Stimulated activated CD4-positive, alpha-beta T cell treated with anti-CD3 and anti-CD28 coated beads, Interleukin-1b, Interleukin-23, amount 100 ng/mL, for 24 hours (primary cell): ENCODE measurements at regions not wholly inside any gene's neighbourhood (a gene's known extent, or its start where the extent isn't known, plus 50 kb on each side); places are given as distances from the start of the nearest gene placed in this dataset.
"Not testable (repeated sequence)": the region's sequence is repeated elsewhere in the genome, so short reads cannot be mapped to it uniquely, and the experiment has no call there.

ENCODE experiments used
- DNase-seq, 4 experiments: peaks; one replicate each; pipeline ENCODE4 v3.0.0-alpha.2; 2020; ENCODE audit warnings: low read depth in 4 of 4, low spot score in 1 of 4

DNA sequence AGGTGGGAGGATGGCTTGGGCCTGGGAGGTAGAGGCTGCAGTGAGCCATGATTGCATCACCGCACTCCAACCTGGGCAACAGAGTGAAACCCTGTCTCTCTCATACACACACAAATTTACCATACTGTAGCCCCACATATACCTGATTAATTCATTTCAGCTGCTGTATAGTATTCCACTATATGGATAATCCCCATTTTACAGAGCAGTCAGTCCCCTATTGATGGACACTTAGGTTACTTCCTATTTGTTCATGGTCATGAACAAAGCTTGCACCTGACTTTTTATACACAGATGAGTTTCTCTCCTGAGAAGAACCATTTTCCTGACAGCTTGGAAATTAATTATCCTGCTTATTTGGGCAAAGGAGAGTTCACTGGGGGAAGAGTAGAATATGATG is 59.2 kb downstream of the EMX2 start:
- DNase-seq = no peak

DNA sequence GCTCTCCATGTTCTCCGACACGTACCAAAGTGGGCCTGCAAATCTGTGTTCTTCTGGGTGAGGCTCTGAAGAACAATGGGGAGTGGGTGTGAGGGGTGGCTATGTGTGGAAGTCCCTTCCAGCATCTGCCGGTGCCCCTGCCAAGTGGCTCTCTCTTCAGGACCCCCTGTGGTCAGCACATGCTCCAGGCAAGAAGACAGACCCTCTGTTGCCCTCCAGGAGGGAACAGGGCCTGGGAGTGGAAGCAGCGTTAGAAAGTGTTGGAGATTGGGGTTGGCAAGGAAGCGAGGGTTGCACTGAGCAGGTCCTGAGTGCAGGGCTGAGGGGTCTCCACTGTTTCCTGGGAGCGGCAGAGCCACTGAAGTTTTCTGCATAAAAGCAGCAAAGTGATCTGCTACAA is 60.5 kb downstream of the EMX2 start:
- DNase-seq = no peak

DNA sequence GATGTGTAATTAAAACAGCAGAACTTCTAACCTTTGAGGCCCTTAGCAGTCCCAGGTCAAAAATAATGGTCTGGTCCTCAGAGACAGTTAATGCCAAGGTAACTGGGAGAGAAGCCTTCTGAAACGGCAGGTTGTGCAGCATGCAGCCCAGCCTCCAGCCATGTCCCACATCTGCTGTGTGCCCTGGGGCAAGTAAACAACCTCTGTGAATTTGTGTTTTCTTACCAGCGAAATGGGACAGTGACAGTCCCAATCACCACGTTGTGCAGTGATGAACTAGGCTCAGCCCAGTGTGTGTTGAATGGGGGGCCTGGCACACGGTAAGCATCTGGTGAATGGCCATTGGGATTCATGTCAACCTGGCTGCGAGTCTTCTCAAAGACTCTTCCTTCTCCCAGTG is 61.2 kb downstream of the EMX2 start:
- DNase-seq = no peak

DNA sequence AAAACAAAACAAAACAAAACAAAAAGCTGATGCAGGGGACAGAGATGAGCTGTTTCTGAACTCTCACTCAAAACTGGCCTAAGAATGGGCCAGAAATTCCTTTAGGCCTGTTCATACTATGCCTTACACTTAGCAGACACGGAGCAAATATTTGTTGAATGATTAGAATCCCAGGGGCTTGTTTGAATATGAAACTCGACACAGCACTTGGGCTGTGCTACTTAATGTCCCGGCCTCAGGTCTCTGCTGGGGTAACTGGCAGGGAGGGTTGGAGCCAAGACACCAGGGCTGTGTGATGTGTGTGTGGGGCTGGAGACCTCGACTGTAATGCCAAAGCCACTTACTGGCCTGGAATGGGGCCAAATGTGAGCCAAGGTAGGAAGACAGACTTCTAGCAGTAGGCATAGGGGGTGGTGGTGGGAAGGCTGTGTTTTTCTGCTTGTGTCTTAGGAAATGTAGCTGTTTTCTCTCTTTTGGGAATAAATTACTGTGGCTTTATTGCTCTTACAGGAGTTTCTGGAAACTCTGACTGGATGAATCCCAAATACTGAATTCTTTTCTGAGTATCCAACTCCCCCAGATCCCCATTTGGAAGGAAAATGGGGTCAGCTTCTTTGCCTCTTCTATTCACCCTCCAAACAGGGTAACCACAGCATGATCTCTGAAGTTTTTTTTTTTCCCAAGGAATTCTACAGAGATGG is 66.7 kb downstream of the EMX2 start:
- DNase-seq = no peak

DNA sequence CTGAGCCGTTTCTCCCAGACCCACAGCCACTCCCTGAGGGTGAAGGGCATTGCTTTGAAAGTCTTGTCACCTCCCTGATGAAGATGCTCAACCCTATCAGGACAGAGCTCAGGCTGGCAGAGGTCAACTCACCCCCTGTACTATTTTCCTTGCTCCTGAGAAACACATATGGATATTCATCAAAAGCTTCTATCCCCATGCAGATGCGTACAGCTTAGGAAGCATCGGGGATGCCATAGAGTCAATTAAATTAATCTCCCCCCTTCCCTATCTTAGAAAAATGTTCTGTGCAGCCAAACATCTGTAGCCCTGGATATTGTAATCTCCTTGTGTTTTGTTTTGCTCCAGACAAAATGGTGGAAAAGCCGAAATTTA is 67.2 kb downstream of the EMX2 start:
- no peak for DNase-seq

DNA sequence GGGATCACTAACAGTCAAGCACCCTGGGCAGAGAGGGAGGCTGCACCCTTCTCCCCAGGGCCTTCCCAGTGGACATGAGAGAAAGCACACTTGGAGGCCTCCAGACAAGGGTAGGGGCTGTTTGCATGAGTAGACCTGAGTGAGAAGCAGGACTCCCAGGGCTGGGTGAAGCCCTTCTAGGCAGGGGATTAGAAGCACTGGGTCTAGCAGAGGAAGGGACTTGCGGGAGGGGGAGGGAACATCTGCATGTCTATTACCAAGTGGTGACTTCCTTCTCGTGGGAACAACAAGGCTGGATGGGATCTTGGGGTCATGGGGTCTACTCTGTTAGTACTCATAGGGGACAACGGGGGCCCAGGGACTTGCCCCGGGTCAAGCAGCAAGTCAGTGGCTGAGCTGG is 67.8 kb downstream of the EMX2 start:
- no peak for DNase-seq

DNA sequence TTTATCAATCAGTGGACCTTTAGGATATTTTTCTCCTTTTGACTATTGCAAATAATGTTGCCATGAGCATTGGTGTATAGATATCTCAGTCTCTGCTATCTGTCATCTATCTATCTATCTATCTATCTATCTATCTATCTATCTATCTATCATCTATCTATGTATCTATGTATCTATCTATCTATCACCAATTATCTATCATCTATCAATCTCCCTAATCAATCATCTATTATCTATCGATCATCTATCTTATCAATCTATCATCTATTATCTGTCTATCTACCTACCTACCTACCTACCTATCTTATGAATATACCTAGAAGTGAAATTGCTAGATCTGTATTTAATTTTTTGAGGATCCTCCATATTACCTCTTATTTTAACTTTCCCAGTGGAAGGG is 69.6 kb downstream of the EMX2 start:
- no peak for DNase-seq

DNA sequence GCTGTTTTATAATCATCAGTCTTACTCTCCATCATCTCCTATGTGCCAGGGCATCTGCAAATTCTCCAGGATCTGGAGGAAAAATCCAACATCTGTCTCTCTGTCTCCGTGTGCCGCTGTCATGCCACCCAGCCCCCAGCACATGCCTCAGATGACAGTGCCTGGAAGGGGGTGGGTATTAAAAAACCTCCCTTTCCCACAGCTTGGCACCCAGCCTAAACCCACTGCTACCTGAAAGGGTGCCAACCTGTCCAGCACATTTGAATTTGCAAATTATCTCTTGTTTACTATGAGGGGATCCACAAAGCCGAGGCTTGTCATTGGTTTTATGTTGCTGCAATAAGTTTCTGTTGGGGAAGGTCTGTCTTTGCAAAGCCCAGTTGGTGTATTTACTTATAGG is 73.1 kb downstream of the EMX2 start:
- no peak for DNase-seq

DNA sequence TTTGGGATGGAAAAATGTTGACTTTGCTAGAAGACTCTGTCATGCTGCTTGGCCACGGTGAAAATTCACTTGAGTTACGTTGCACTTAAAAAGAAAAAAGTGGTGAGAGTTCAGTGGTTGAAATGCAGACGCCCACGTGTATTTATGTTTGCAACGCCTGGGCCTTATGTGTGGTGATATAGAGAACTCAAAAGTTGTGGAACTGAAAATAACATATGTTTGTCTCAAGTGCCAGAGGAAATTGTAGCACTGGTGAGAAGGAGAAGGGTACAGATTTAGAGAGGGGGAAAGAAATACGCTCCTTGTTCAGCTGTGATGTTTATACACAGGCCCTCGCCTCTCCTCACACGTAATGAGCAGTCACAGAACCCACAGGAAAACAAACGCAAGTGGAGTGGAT is 73.6 kb downstream of the EMX2 start:
- no peak for DNase-seq

DNA sequence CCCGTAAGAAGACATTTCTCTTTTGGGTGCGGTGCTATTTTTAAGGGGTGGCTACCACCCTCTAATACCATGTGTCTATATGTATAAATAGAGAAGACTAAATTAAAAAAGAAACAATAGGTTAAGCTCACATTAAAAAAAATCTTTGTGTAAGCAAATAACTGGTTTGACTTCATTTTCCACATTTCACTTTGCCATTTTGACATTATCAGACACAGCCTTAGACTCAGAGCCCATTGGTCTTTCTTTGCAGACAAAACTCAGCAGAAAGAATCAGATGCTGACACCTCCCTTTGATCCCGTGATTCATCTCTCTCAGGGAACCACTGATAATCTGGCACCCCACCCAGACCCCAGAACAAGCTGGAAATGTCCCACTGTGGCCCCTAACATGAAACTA is 74.5 kb downstream of the EMX2 start:
- no peak for DNase-seq

DNA sequence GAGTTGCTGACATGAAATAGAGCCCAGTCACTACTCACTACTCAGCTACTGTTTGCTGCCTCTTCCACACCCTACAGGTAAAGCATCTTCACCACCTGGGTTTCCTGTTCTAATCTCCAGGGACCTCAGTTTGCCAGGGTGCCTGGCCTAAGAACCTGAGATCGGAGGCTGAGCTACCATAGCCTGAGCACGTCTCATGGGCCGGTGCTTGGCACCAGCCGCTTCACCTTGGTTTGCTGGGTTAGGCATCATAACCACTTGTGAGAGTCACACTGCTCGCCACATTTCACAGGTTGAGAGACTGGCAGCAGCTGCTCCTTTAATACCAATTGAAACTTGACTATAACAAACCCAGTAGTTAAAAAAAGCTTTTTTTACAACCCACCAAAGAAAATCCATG is 75.1 kb downstream of the EMX2 start:
- no peak for DNase-seq

DNA sequence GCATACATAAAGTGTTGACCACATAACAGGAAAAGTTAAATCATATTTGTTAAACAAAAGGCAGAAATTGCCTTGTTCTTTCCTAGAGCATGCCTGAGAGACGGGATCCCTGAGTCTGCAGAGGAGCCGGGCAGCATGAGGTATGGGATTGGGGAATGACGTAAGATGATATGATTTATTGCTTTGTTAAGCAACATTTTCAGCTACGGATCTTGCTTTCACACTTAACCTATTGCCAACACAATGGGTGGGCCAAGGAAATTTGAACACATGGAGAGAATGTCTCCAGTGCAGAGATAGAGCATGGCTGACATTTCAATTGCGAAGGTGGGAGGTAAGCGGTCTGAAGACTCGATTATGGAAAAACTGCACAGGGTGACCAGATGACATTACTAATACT is 76.7 kb downstream of the EMX2 start:
- DNase-seq = no peak

DNA sequence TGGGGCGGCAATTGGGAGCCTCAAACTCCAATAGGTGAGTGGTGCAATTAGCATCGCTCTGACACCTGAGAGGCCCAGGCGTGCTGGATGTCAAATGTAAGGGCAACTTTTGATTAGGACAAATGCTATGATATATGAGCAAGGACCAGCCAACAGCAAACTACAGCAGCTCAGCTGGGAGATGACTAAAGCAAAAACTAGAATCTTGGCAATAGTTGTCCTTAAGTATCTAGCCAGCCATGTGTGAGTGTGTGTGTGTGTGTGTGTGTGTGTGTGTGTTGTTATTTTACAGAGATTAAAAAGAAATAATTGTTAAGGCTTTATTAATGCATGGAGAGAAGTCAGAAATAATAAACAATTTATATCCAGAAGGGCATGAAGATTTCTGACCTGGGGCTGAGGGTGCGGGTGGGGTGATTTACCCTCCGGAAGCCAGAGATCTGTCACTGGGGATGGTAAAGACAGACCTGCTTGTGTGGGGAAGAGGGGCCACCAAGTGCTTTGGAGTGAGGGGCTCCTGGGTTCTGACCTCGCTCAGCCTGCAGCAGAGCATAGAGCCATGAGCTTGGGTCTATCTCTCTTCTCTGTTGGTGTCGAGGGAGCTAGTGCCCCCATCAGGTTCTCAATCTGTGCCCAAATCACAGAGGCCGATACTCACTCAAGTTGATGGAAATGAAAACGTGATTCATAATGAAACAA is 77.3 kb downstream of the EMX2 start:
- DNase-seq = no peak

DNA sequence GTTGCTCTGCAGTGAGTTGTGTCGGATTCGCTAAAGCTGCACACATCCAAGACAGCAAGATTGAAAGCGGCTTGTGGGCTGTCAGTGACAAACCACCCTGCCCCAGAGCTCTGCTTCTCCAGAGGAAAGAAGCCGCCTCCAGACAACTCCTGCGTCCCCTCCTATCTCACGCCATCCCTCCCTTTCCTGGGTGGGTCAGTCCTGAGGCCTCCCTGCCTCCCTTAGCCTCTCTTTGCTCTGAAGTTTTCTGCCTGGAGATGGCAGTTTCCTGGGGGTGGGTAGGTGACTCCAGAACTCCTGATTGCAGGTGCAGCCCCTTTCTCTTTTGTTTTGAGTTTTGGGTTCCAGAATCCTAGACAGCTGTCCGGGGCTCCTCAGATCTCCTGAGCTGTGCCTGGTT is 78.7 kb downstream of the EMX2 start:
- DNase-seq = no peak

DNA sequence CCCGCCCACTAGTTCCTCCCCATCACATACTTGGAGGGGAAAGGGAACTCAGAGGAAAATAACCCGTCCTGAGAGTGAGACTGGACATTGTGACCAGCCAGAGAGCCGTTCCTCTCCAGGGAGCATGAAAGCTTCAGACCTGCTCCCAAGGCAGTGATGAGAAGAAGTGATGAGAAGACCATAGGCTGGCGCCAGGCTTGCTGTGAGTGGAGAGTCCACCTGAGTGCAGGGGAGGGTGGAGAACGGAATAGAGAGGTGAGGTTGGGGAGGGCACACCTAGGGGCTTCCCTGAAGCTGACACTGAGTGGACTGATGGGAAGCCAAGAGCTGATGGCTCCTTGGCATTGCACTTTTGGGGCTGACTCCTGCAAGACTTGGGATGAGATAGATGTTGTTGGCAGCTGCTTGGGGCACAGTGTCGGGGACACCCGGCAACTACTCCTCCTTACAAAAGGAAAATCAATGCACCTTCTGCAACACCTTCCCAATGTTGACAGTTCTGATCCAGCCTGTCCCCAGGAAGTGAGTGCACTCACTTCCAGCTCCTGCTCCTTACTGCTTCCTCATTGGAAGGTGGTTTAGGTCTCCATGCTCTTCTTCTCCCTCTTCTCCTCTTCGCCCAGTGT is 79.4 kb downstream of the EMX2 start:
- DNase-seq = no peak

DNA sequence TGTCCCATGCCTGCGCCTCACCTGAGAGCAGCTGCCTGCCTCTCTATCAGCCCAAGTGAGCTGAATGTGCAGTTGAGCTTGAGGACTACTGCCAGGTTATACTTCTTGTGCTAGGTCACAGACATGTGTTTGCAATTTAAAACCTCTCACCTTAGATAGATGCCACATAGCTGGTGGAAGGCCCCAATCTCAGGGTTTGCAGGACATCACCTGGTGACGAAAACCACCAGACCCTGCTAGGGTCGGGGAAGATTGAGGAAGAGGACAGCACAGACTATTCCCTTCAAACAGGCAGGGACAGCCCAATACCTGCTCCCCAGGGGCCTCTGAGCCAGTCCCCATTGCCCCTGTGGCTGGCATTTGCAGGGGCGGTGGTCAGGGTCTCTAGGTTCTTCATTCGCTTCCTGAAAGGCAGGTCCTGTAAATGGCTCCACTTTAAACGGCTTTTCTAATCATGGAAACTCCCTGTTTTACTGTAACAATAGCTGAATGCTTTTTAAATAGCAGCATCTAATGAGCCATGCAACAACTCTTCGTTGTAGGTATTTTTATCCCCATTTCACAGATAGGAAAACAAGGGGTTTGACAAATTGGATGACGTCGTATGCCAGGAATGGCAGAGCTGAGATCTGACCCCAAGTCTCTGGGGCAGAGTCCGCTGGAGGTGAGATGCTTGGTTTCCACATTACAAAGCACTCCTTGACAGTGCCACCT is 80.1 kb downstream of the EMX2 start:
- DNase-seq = no peak

DNA sequence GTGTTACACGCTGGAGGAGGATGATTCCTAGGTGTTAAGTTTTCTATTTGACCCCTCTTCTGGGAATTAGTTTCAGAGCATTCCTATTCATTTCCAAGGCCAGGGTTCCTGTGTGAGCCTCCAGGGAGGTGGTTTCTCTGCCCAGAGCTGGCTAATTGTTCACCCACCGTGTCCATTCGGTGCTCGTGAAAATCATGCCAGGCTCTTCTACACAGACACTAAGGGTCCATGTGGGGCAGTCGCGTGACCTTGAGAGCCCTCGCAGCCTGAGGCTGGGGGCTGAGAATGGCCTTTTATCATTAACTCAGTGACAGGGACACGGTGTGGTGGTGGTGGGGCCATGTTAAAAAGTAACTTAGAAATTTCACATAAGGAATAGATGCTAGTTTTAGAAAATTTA is 83.7 kb downstream of the EMX2 start:
- no peak for DNase-seq

DNA sequence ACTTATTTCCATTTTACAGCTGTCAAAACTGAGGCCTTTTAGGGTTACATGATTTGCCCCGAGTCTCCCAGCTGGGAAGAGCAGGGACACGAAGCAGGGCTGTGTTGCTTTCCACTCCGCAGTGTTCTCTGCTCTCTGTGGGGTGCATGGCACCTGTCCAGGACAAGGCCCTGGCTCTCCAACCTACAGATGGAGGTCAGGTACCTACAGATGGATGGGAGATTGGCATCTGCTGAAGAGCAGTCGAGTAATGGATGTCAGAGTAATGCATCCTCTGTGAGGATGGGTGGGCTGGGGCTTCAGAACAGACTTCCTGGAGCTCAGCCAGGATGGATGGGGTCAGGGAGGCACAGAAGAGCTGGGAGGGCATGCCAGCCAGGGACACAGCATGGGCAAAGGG is 85.0 kb downstream of the EMX2 start:
- no peak for DNase-seq

DNA sequence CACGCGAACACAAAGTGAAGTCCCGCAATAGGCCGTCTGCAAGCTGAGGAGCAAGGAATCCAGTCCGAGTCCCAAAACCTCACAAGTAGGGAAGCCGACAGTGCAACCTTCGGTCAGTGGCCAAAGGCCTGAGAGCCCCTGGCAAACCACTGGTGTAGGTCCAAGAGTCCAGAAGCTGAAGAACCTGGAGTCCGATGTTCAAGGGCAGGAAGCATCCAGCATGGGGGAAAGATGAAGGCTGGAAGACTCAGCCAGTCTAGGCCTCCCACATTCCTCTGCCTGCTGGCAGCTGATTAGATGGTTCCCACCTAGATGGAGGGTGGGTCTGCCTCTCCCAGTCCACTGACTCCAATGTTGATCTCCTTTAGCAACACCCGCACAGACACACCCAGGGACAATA is 87.2 kb downstream of the EMX2 start:
- not testable (repeated sequence) for DNase-seq

DNA sequence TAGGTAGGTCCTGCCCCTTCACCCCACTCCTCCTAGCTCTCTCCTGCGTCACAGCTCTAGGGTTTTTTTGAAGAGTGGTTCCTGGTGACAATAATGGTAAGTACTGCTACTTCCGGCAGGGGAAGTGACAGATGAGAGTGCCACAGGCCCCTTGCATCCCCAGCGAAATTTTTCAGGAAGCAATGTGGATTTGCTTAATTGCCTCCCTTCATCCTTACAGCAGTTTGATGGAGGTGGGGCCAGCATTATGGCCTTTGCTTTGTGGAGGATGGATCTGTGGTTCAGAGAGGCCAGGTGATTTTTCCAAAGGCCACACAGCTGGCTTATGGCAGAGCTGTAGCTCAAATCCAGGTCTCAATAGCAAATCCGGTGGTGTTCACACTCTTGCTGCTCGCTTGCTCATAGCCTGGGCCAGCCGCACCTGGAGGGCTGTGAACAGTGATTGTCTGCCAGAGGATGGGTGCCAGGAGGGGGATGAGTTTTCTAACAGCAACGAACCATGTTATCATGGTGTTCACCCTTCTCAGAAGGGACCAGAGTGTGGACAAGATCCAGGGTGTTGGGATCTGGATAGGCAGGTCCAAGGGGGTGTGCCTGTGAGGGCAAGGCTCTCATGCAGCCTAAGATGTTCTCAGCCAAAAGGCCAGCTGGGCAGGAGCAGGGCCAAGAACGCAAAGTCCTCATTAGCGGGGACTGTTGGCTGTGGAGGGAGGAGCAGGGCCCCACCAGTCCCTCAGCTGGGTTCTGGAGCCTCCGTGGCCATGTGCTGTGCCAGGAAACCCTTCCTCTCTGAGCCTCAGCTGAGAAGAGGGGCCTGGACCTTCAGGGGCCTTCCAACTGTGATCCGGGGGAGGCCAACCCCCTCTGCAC is 89.0 kb downstream of the EMX2 start:
- no peak for DNase-seq

DNA sequence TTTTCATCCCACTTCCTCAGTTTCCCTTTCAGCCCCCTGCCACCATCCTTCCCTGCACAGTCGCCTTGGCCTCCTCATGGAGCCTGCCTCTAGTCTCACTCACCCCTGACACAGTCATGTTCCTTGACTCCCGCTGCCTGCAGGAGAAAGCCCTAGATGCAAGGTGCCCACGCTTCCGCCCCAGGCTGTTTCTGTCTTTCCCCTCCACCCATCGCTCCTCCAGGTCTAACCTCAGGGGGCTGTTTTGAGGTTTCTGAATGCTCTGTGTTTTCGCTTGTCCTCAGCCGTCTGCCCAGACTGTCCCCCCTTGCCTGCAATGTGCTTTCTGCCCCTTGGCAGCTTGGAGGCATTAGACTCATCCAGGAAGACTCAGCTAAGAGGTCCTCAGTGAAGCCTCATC is 89.9 kb downstream of the EMX2 start:
- DNase-seq = no peak
